ENCODE measurements at regions not wholly inside any gene's neighbourhood (a gene's known extent, or its start where the extent isn't known, plus 50 kb on each side); places are given as distances from the start of the nearest gene placed in this dataset.

DNA sequence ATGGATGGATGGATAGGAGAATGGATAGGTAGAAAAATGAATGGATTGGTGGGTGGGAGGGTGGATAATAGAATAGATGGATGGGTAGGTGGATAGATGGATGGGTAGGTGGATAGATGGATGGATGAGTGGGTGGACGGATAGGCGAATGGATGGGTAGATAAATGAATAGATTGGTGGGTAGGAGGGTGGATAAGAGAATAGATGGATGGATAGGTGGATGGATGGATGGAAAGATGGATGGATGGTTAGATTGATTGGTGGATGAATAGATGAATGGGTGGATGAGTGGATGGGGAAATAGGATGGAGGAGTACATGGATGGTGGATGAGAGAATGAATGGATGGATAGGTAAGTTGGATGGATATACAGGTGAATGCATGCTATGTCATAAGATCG, 110.5 kb downstream of the CEBPB start:
- ChIA-PET POLR2A (no interaction called here), CTCF (no interaction called here)
- no peak overlapping the region for H3K27ac Mint-ChIP-seq
- H3K9me3 Mint-ChIP-seq = no peaks in the 10 kb centered on the region
- ATAC-seq = no peak
- H3K27me3 Mint-ChIP-seq = peaks cover 4% of the 10 kb centered on the region
- no peak for DNase-seq
- H3K4me1 Mint-ChIP-seq (ENCODE audit: low read depth) = peaks cover 17% of the 10 kb centered on the region
- H3K36me3 Mint-ChIP-seq (ENCODE audit: low read depth) = no peaks in the 10 kb centered on the region
- no peak overlapping the region for H3K4me3 Mint-ChIP-seq
- intact Hi-C loops (cut with micrococcal nuclease) = no loop called here
- TF ChIP-seq, protein P1, sequence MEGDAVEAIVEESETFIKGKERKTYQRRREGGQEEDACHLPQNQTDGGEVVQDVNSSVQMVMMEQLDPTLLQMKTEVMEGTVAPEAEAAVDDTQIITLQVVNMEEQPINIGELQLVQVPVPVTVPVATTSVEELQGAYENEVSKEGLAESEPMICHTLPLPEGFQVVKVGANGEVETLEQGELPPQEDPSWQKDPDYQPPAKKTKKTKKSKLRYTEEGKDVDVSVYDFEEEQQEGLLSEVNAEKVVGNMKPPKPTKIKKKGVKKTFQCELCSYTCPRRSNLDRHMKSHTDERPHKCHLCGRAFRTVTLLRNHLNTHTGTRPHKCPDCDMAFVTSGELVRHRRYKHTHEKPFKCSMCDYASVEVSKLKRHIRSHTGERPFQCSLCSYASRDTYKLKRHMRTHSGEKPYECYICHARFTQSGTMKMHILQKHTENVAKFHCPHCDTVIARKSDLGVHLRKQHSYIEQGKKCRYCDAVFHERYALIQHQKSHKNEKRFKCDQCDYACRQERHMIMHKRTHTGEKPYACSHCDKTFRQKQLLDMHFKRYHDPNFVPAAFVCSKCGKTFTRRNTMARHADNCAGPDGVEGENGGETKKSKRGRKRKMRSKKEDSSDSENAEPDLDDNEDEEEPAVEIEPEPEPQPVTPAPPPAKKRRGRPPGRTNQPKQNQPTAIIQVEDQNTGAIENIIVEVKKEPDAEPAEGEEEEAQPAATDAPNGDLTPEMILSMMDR (IDR thresholded peaks at IDR 0.05) = no peak

DNA sequence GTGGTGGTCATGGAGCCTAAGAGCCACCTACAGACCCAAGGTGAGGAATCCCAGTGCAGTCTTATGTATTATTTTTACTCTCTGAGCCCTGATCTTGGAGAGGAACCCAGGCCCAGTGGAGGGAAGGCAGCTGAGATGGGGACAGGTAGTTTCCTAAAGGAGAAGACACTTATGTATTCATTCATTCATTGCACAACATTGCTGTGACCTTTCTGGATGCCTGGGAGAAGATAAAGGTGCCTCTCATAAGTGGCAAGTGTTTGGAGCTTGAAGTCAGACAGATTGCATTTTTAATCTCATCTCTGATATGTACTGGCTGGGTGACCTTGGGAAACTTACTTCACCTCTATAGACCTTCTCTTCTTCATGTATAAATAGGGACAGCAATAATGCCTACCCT, 111.1 kb downstream of the CEBPB start:
- ChIA-PET CTCF (no interaction called here), POLR2A (no interaction called here)
- Mint-ChIP-seq H3K4me1 (ENCODE audit: low read depth) (peaks cover 17% of the 10 kb centered on the region), H3K27me3 (peaks cover 4% of the 10 kb centered on the region), H3K9me3 (no peaks in the 10 kb centered on the region), H3K4me3 (no peak overlapping the region), H3K36me3 (ENCODE audit: low read depth) (no peaks in the 10 kb centered on the region), H3K27ac (no peak overlapping the region)
- intact Hi-C loops (cut with micrococcal nuclease) = no loop called here
- ATAC-seq = no peak
- DNase-seq = no peak
- TF ChIP-seq, protein P1 (IDR thresholded peaks at IDR 0.05) = no peak

- POLR2A ChIA-PET = no interaction called here
- no peak overlapping the region for H3K27ac Mint-ChIP-seq
- peaks cover 11% of the 10 kb centered on the region for H3K4me1 Mint-ChIP-seq (ENCODE audit: low read depth)
- DNase-seq (no peak), ATAC-seq (no peak)
- H3K27me3 Mint-ChIP-seq = peaks cover 4% of the 10 kb centered on the region
- H3K4me3 Mint-ChIP-seq = no peak overlapping the region
- intact Hi-C loops (cut with micrococcal nuclease) = no loop called here
- CTCF ChIA-PET = no interaction called here
- H3K36me3 Mint-ChIP-seq (ENCODE audit: low read depth) = no peaks in the 10 kb centered on the region
- H3K9me3 Mint-ChIP-seq = no peaks in the 10 kb centered on the region
- TF ChIP-seq, protein P1 (IDR thresholded peaks at IDR 0.05) = no peak
Observed at GRCh38 chr20:50302341-50303057, 111.9 kb downstream of the CEBPB start.

DNA sequence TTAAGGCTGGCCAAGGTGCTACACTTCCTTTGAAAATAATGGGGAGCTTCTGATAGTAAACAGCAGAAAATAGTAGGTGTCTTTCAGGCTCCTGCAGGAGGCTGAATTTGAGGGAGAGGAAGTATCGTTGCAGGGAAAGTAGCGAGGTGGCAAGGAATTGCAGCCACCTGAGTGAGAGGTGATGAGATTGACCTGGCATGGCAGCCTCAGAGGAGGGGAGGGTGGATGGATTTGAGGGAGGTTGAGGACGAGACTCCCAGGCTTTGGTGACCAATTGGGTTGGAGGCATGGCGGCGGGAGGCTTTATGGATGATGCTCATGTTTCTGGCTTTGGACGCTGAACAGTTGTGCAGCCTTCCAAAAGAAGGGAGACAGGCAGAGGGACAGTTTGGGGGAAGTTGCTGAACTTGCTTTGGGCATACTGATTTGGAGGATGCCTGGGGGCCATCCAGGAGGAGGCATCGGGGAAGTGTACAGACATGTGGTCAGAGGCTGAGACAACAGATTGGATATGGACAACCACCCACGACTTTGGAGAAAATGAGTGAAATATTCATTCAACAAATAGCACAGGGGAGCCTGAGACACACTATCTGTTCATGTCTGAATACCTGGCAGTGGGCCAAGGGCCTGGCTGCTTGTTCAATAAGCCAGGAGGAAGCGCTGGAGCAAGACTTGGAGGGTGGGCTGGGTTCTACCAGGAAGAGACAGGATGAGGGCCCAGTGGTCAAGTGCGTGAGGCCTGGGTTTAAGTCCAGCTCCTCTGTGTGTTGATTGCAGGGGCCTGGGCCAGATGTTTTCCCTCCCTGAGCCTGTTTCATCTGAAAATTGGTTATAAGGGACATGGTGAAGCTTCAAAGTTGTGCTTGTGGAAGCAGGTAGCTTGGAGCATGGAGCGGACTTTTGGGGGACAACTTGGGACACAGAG, 113.2 kb downstream of the CEBPB start:
- no peak overlapping the region for H3K27ac Mint-ChIP-seq
- CTCF ChIA-PET = no interaction called here
- intact Hi-C loops (cut with micrococcal nuclease) = no loop called here
- H3K4me1 Mint-ChIP-seq (ENCODE audit: low read depth) = peaks cover 2% of the 10 kb centered on the region
- H3K4me3 Mint-ChIP-seq = no peak overlapping the region
- no peaks in the 10 kb centered on the region for H3K9me3 Mint-ChIP-seq
- H3K27me3 Mint-ChIP-seq = peaks cover 3% of the 10 kb centered on the region
- no peak for DNase-seq
- POLR2A ChIA-PET = no interaction called here
- no peaks in the 10 kb centered on the region for H3K36me3 Mint-ChIP-seq (ENCODE audit: low read depth)
- TF ChIP-seq, protein P1 (IDR thresholded peaks at IDR 0.05) = no peak
- ATAC-seq = no peak

DNA sequence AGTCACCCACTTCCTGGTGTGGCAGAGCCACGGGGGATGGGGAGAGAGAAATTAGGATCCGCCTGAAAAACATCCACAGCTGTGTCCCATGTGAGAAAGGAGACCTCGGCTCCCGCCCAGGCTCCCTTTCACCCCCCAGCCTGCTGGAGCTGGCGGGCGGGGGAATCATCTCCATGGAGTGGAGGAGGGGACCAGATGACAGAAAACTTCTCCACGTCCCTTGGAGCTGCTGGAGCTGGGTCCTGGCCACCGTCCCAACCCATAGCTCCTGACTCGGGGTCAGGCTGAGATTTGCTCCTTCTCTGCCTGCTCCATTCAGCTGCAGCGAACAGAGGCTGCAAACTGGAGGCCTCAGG, 113.8 kb downstream of the CEBPB start:
- Mint-ChIP-seq H3K27me3 (peaks cover 3% of the 10 kb centered on the region), H3K27ac (no peak overlapping the region), H3K9me3 (no peaks in the 10 kb centered on the region), H3K4me3 (no peak overlapping the region), H3K4me1 (ENCODE audit: low read depth) (peaks cover 2% of the 10 kb centered on the region), H3K36me3 (ENCODE audit: low read depth) (no peaks in the 10 kb centered on the region)
- no peak for DNase-seq
- intact Hi-C loops (cut with micrococcal nuclease) = no loop called here
- CTCF ChIA-PET = no interaction called here
- TF ChIP-seq, protein P1 (IDR thresholded peaks at IDR 0.05) = no peak
- POLR2A ChIA-PET = no interaction called here
- no peak for ATAC-seq
